Erythroblast (primary cell): ENCODE measurements at regions not wholly inside any gene's neighbourhood (a gene's known extent, or its start where the extent isn't known, plus 50 kb on each side); places are given as distances from the start of the nearest gene placed in this dataset.

Experiments used
- GATA1 ChIP-seq: IDR thresholded peaks from 2 replicates; pipeline ENCODE4 v1.6.1; 2011; ENCODE audit warnings: low read depth, mild to moderate bottlenecking, control low read depth, low read length, moderate library complexity
- POLR2A ChIP-seq: IDR thresholded peaks from 2 replicates; pipeline ENCODE4 v1.6.1; 2011; ENCODE audit warnings: mild to moderate bottlenecking, low read length

GRCh38 chr11:110990311-110990710 is 255.2 kb upstream of the POU2AF2 start:
- TF ChIP-seq POLR2A (no peak), GATA1 (no peak)
